Liver (tissue), 8 donors: ENCODE measurements at regions not wholly inside any gene's neighbourhood (a gene's known extent, or its start where the extent isn't known, plus 50 kb on each side); places are given as distances from the start of the nearest gene placed in this dataset.

Experiments used
- DNase-seq: peaks from one replicate; pipeline ENCODE4 v3.0.0-alpha.2; 2017; ENCODE audit warnings: low spot score
- H3K27ac ChIP-seq, 2 donors: one replicate each; pipeline ENCODE4 v1.7.0; 2013; ENCODE audit warnings: inconsistent platforms in 2 of 2, low read length in 2 of 2, control low read depth in 1 of 2, low read depth in 1 of 2, mild to moderate bottlenecking in 1 of 2
- H3K27me3 ChIP-seq, 4 donors: one replicate each; pipeline versions ENCODE4 v1.6.1 to v1.7.0; 2013; ENCODE audit warnings: low read length in 3 of 4, inconsistent platforms in 1 of 4, mild to moderate bottlenecking in 1 of 4, moderate library complexity in 1 of 4; ENCODE audit not compliant: control insufficient read depth in 4 of 4, insufficient read depth in 4 of 4
- H3K36me3 ChIP-seq, 4 donors: one replicate each; pipeline versions ENCODE4 v1.6.1 to v1.7.0; 2013; ENCODE audit warnings: low read length in 3 of 4, mild to moderate bottlenecking in 3 of 4, low read depth in 1 of 4, moderate library complexity in 1 of 4; ENCODE audit not compliant: control insufficient read depth in 4 of 4, insufficient read depth in 3 of 4
- H3K4me1 ChIP-seq, 4 donors: one replicate each; pipeline versions ENCODE4 v1.6.1 to v1.7.0; 2013; ENCODE audit warnings: low read length in 3 of 4, mild to moderate bottlenecking in 3 of 4, moderate library complexity in 1 of 4; ENCODE audit not compliant: control insufficient read depth in 4 of 4, insufficient read depth in 4 of 4
- H3K4me3 ChIP-seq, 3 donors: one replicate each; pipeline versions ENCODE4 v1.6.1 to v1.7.0; 2013; ENCODE audit warnings: low read length in 3 of 3, control low read depth in 1 of 3, low read depth in 1 of 3, mild to moderate bottlenecking in 1 of 3
- H3K9ac ChIP-seq, 2 donors: one replicate each; pipeline ENCODE4 v1.7.0; 2013; ENCODE audit warnings: low read length in 2 of 2, mild to moderate bottlenecking in 2 of 2, moderate library complexity in 2 of 2, control low read depth in 1 of 2, low read depth in 1 of 2
- H3K9me3 ChIP-seq, 4 donors: one replicate each; pipeline versions ENCODE4 v1.6.1 to v1.7.0; 2013; ENCODE audit warnings: low read length in 3 of 4; ENCODE audit not compliant: control insufficient read depth in 4 of 4
- ATF3 ChIP-seq: IDR thresholded peaks from 2 replicates; pipeline ENCODE4 v1.6.1; 2016; ENCODE audit warnings: antibody characterized with exemption
- CTCF ChIP-seq: fragments of 150-350 bp; IDR thresholded peaks from 2 replicates; pipeline ENCODE4 v1.5.1; 2017; ENCODE audit warnings: improper control_type of control experiment, low read depth, low read length; ENCODE audit not compliant: missing input control
- EGR1 ChIP-seq, 2 donors: IDR thresholded peaks; 2 replicates each; pipeline ENCODE4 v1.6.1; 2016 to 2018; ENCODE audit warnings: antibody characterized with exemption in 2 of 2, low read depth in 2 of 2
- FOXA1 ChIP-seq: IDR thresholded peaks from 2 replicates; pipeline ENCODE4 v1.6.1; 2016; ENCODE audit warnings: antibody characterized with exemption
- FOXA2 ChIP-seq: IDR thresholded peaks from 2 replicates; pipeline ENCODE4 v1.6.1; 2016; ENCODE audit warnings: antibody characterized with exemption
- GABPA ChIP-seq, 2 donors: IDR thresholded peaks in 1 of 2; conservative IDR thresholded peaks in 1 of 2; 2 replicates each; pipeline ENCODE4 v1.6.1; 2016; ENCODE audit warnings: antibody characterized with exemption in 2 of 2, mild to moderate bottlenecking in 1 of 2, moderate library complexity in 1 of 2
- HNF4A ChIP-seq, 2 donors: conservative IDR thresholded peaks; 2 replicates each; pipeline ENCODE4 v1.6.1; 2016; ENCODE audit warnings: antibody characterized with exemption in 2 of 2, mild to moderate bottlenecking in 2 of 2
- HNF4G ChIP-seq: IDR thresholded peaks from 2 replicates; pipeline ENCODE4 v1.6.1; 2016; ENCODE audit warnings: antibody characterized with exemption
- JUND ChIP-seq, 2 donors: IDR thresholded peaks; 2 replicates each; pipeline ENCODE4 v1.6.1; 2016; ENCODE audit warnings: antibody characterized with exemption in 2 of 2
- MAX ChIP-seq: IDR thresholded peaks from 2 replicates; pipeline ENCODE4 v1.6.1; 2016; ENCODE audit warnings: antibody characterized with exemption
- NR2F2 ChIP-seq: IDR thresholded peaks from 2 replicates; pipeline ENCODE4 v1.6.1; 2016; ENCODE audit warnings: antibody characterized with exemption
- RAD21 ChIP-seq, 2 donors: IDR thresholded peaks; 2 replicates each; pipeline ENCODE4 v1.6.1; 2016; ENCODE audit warnings: antibody characterized with exemption in 2 of 2, mild to moderate bottlenecking in 2 of 2
- REST ChIP-seq: IDR thresholded peaks from 2 replicates; pipeline ENCODE4 v1.6.1; 2016; ENCODE audit warnings: antibody characterized with exemption, mild to moderate bottlenecking
- RXRA ChIP-seq, 2 donors: IDR thresholded peaks; 2 replicates each; pipeline ENCODE4 v1.6.1; 2017 to 2018; ENCODE audit warnings: antibody characterized with exemption in 2 of 2, mild to moderate bottlenecking in 1 of 2
- SP1 ChIP-seq: IDR thresholded peaks from 2 replicates; pipeline ENCODE4 v1.6.1; 2018; ENCODE audit warnings: antibody characterized with exemption, mild to moderate bottlenecking
- TAF1 ChIP-seq: conservative IDR thresholded peaks from 2 replicates; pipeline ENCODE4 v1.6.1; 2016; ENCODE audit warnings: antibody characterized with exemption, mild to moderate bottlenecking
- YY1 ChIP-seq: IDR thresholded peaks from 2 replicates; pipeline ENCODE4 v1.6.1; 2016; ENCODE audit warnings: antibody characterized with exemption, mild to moderate bottlenecking
- ZBTB33 ChIP-seq: IDR thresholded peaks from 2 replicates; pipeline ENCODE4 v1.6.1; 2016; ENCODE audit warnings: antibody characterized with exemption
- WGBS: extraction: QIAGEN DNeasy Blood & Tissue Kit; methylation state at CpG from one replicate; pipeline ENCODE4 v1.1.7; 2013; 5-methylcytosine and 5-hydroxymethylcytosine counted together
- donor health status: healthy.
- donor health status: healthy.
- donor health status: healthy.
- donor health status: healthy.
- donor health status: healthy.

- H3K9ac ChIP-seq, result no peak overlapping the region
- no peak overlapping the region for H3K27ac ChIP-seq
- H3K9me3 ChIP-seq, result no peaks in the 10 kb centered on the region
- WGBS, result 97% methylated on average over 3 of the region's 3 CpGs
- H3K36me3 ChIP-seq, result no peaks in the 10 kb centered on the region
- no peak for DNase-seq
- TF ChIP-seq EGR1 (IDR thresholded peaks at IDR 0.05; ENCODE audit: low read depth in 2 of 2) (no peak), CTCF (no peak), FOXA2 (no peak), TAF1 (no peak), SP1 (no peak), HNF4A (conservative IDR thresholded peaks at IDR 0.05) (no peak), YY1 (no peak), JUND (IDR thresholded peaks at IDR 0.05) (no peak), RXRA (IDR thresholded peaks at IDR 0.05) (no peak)
- H3K4me3 ChIP-seq, result no peak overlapping the region
- no peaks in the 10 kb centered on the region for H3K27me3 ChIP-seq
- H3K4me1 ChIP-seq, result no peaks in the 10 kb centered on the region
These were observed 113.6 kb downstream of the VAPA start for GRCh38 chr18:10027461-10027860.

GRCh38 chr18:10029711-10030110 lies 115.9 kb downstream of the VAPA start:
- no peak overlapping the region for H3K9ac ChIP-seq
- 81% methylated on average over 10 of the region's 10 CpGs for WGBS
- no peaks in the 10 kb centered on the region for H3K9me3 ChIP-seq
- no peak overlapping the region for H3K27ac ChIP-seq
- H3K27me3 ChIP-seq, result no peaks in the 10 kb centered on the region
- no peak for TF ChIP-seq SP1
- H3K36me3 ChIP-seq, result no peaks in the 10 kb centered on the region
- no peak overlapping the region for H3K4me3 ChIP-seq
- H3K4me1 ChIP-seq, result no peaks in the 10 kb centered on the region
- DNase-seq, result no peak

- no peak overlapping the region for H3K4me3 ChIP-seq
- H3K36me3 ChIP-seq, result no peaks in the 10 kb centered on the region
- no peak overlapping the region for H3K27ac ChIP-seq
- WGBS, result 89% methylated on average over 25 of the region's 25 CpGs
- H3K9ac ChIP-seq, result no peak overlapping the region
- no peaks in the 10 kb centered on the region for H3K27me3 ChIP-seq
- H3K9me3 ChIP-seq, result no peaks in the 10 kb centered on the region
- no peak for DNase-seq
- no peaks in the 10 kb centered on the region for H3K4me1 ChIP-seq
- TF ChIP-seq EGR1 (IDR thresholded peaks at IDR 0.05; ENCODE audit: low read depth in 2 of 2) (no peak), ATF3 (no peak), GABPA (IDR thresholded peaks at IDR 0.05 in 1 of 2, conservative IDR thresholded peaks at IDR 0.05 in 1 of 2) (no peak), YY1 (no peak), HNF4A (conservative IDR thresholded peaks at IDR 0.05) (no peak), FOXA2 (no peak), ZBTB33 (no peak), FOXA1 (no peak), SP1 (no peak), TAF1 (no peak), RAD21 (IDR thresholded peaks at IDR 0.05) (no peak), JUND (IDR thresholded peaks at IDR 0.05) (no peak), NR2F2 (no peak), MAX (no peak), RXRA (IDR thresholded peaks at IDR 0.05) (no peak), HNF4G (no peak), REST (no peak)
These were observed 117.2 kb downstream of the VAPA start for GRCh38 chr18:10030816-10031541.
